AG04449 (cell line): ENCODE measurements at regions not wholly inside any gene's neighbourhood (a gene's known extent, or its start where the extent isn't known, plus 50 kb on each side); places are given as distances from the start of the nearest gene placed in this dataset.

ENCODE experiments used
- CTCF ChIA-PET: fragments of 350-600 bp; formaldehyde crosslinking; extraction: SDS; loops from one replicate; lab custom pipeline; 2021; ENCODE audit warnings: antibody characterized with exemption; lab: Yijun Ruan, JAX
- POLR2A ChIA-PET: fragments of 400-600, 350-600 bp; formaldehyde crosslinking; extraction: SDS; loops from one replicate; lab custom pipeline; 2020; ENCODE audit warnings: antibody characterized with exemption, inconsistent platforms; lab: Yijun Ruan, JAX
- DNase-seq: peaks from one replicate; pipeline ENCODE4 v3.0.0-alpha.2; 2010; ENCODE audit warnings: low read depth, low spot score
- H3K4me3 ChIP-seq: 2 replicates; pipeline ENCODE4 v1.5.1; 2011; ENCODE audit warnings: low read depth, mild to moderate bottlenecking, control low read depth, low read length
- CTCF ChIP-seq: IDR thresholded peaks from one replicate; pipeline ENCODE4 v1.5.1; 2011; ENCODE audit warnings: mild to moderate bottlenecking, moderate library complexity, low read length, control low read depth, inconsistent platforms; ENCODE audit not compliant: insufficient read depth; ENCODE audit errors: missing control alignments

GRCh38 chr10:33793793-33794192 is 459.3 kb upstream of the NRP1 start:
- ChIA-PET CTCF (no interaction called here), POLR2A (no interaction called here)
- H3K4me3 ChIP-seq, result no peak overlapping the region
- no peak for DNase-seq
- TF ChIP-seq CTCF, result no peak

DNA sequence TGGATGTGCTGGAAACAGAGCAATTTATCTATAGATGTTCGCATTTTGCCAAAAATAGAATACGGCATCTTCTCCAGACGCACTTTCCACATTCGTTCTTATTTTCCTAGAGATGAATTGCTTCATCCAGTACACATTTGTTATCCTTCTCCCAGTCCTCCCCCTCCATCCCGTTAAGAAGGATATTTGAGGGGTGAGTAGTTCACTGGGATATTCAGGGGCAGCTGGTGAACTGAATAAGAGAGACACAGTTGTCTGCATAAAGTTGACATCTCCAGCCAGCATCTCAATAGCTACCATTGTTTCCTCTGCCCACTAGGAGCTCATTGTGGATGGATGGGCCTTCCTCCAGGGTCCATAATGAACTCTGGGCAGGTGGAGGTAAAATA is 456.8 kb upstream of the NRP1 start:
- TF ChIP-seq CTCF, result no peak
- no peak overlapping the region for H3K4me3 ChIP-seq
- DNase-seq, result no peak
- ChIA-PET POLR2A (no interaction called here), CTCF (no interaction called here)

DNA sequence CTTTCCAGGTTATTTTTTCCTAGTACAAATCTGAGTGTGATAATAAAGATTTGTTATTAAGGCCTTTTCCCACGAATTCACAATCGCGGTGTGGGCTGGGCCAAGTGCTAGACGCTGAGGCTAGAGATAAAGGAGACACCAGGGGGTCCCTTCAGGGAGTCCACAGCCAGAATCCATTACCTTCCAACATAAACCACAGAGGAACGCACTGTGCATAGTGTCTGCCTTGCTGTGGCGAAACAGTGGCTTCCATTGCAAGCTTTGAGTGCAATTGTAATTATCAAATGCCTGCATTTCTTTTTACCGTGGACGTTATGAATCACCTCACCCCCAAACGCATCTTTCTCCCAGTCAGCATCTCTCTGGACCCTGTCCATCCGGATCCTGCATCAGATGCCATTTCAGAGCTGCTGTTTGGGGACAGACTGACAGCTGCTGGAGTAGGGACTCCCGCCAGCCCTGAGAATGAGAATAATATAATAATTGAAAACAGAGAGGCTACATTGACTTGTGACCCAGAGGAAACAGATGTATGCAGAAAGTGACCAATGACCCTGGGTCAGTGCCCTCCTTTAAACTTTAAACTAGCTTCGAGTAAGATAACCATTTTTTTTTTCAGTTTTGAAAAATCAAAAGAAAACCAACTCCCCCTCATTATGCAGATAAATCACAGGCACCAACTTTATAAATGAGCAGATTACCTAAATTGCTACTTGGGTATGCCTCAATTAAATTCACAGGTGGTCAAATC is 456.2 kb upstream of the NRP1 start:
- no peak for TF ChIP-seq CTCF
- H3K4me3 ChIP-seq, result no peak overlapping the region
- ChIA-PET POLR2A (no interaction called here), CTCF (no interaction called here)
- DNase-seq, result no peak

DNA sequence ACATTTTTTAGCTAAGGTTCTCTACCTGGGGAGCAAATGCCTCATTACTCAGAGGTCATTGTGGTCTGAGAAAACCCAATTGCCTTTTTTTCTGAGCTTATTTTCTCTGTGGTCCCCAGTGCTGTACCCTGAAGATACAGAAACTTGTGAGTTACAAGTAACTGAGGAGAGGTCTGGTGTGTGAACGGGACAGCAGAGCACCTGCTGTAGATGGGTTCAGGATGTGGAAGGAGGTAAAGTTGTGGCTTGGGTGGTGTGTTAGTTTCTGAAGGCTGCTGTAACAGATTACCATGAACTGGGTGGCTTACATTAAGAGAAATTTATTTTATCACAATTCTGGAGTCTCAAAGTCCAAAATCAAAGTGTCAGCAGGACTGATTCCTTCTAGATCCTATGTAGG is 449.1 kb upstream of the NRP1 start:
- ChIA-PET CTCF (interaction anchor here (2.6 kb wide), 1 partner anchor 12 kb away, joined by 8 read pairs; no protein-coding TSS in a partner anchor), POLR2A (no interaction called here)
- no peak for TF ChIP-seq CTCF
- no peak overlapping the region for H3K4me3 ChIP-seq
- DNase-seq, result no peak

DNA sequence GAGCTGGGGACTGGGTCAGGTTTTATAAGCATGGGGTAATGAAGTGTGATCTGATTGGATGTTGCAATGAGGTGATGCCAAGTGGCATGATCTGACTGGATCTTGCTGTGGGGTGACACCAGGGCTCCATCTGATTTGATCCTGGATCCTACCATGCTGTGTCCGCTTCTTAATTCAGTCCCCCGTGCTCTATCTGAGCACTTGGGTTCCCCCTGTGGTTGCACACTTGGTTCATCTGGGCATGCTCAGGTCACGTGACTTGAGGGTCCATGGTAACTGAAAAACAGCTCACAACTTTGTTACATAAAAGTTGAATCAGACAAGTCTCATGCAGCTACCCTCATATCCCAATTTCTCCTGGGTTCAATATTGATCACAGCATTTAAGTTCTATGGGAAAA is 448.6 kb upstream of the NRP1 start:
- ChIA-PET POLR2A (no interaction called here), CTCF (interaction anchor here (2.6 kb wide), 1 partner anchor 13 kb away, joined by 8 read pairs; no protein-coding TSS in a partner anchor)
- no peak for DNase-seq
- no peak for TF ChIP-seq CTCF
- no peak overlapping the region for H3K4me3 ChIP-seq

DNA sequence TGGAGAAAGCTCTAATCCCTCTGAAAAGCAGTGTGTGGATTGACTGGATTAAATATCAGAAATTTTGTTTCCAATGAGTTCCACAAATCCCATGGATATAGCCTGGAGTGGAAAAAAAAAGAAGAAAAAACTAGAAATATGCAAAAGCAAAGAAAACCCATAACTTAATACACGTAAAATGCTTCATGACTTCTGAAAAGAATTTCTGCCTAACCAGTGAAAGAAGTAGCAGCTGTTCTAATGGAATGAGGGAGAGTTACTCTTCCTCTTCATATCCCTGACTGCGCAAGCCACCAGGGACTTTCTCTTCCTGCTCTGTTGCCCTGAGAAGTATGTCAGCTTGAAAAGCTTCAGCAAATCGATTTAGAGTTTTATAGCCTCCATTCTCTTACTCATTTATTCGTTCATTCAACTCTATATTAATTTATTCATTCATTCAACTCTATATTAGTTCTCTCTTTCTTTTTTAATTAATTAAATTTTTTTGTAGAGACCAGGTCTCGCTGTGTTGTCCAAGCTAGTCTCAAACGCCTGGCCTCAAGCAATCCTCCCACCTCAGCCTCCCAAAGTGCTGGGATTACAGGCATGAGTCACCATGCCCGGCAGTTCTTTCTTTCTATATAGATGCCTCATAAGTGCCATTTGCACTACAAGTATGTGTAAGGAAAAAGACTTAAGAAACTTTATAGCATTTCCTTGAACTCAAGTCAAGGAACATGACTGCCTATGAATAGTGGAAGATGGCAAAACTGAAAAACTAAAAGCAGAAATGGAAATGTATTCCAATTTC is 447.3 kb upstream of the NRP1 start:
- ChIA-PET CTCF (no interaction called here), POLR2A (no interaction called here)
- DNase-seq, result no peak
- TF ChIP-seq CTCF, result no peak
- no peak overlapping the region for H3K4me3 ChIP-seq
